Osteoblast (primary cell): ENCODE measurements at regions not wholly inside any gene's neighbourhood (a gene's known extent, or its start where the extent isn't known, plus 50 kb on each side); places are given as distances from the start of the nearest gene placed in this dataset.
"Not testable (repeated sequence)": the region's sequence is repeated elsewhere in the genome, so short reads cannot be mapped to it uniquely, and the experiment has no call there.

Source experiments
- DNase-seq: peaks from one replicate; pipeline ENCODE4 v3.0.0; 2011; ENCODE audit warnings: low spot score, mixed read lengths; ENCODE audit not compliant: insufficient read length; ENCODE audit errors: missing footprints
- H2AFZ ChIP-seq: 2 replicates; pipeline ENCODE4 v1.6.0; 2011; ENCODE audit warnings: mild to moderate bottlenecking, low read length
- H3K27ac ChIP-seq: 2 replicates; pipeline ENCODE4 v1.5.1; 2011; ENCODE audit warnings: mild to moderate bottlenecking, low read depth, low read length, moderate library complexity
- H3K27me3 ChIP-seq: 2 replicates; pipeline ENCODE4 v1.6.0; 2012; ENCODE audit warnings: mild to moderate bottlenecking, control low read depth, inconsistent platforms, low read length, moderate library complexity; ENCODE audit not compliant: insufficient read depth
- H3K36me3 ChIP-seq: 2 replicates; pipeline ENCODE4 v1.5.1; 2011; ENCODE audit warnings: mild to moderate bottlenecking, low read length, control low read depth, moderate library complexity; ENCODE audit not compliant: insufficient read depth
- H3K4me1 ChIP-seq: 2 replicates; pipeline ENCODE4 v1.5.1; 2011; ENCODE audit warnings: mild to moderate bottlenecking, low read length, control low read depth, moderate library complexity; ENCODE audit not compliant: insufficient read depth
- H3K4me2 ChIP-seq: 2 replicates; pipeline ENCODE4 v1.6.0; 2011; ENCODE audit warnings: mild to moderate bottlenecking, low read length; ENCODE audit not compliant: insufficient read depth
- H3K4me3 ChIP-seq: fragments of 200-600 bp; sonication (generic); 3 replicates; pipeline ENCODE4 v1.5.1; 2012; ENCODE audit warnings: mild to moderate bottlenecking, low read length, inconsistent platforms; ENCODE audit not compliant: insufficient read depth
- H3K79me2 ChIP-seq: 2 replicates; pipeline ENCODE4 v1.6.0; 2012; ENCODE audit warnings: mild to moderate bottlenecking, low read length, control low read depth, inconsistent platforms; ENCODE audit not compliant: insufficient read depth
- H3K9me3 ChIP-seq: 2 replicates; pipeline ENCODE4 v1.5.1; 2011; ENCODE audit warnings: low read depth, low read length, control low read depth
- H4K20me1 ChIP-seq: 2 replicates; pipeline ENCODE4 v1.6.0; 2012; ENCODE audit warnings: mild to moderate bottlenecking, low read length, control low read depth; ENCODE audit not compliant: insufficient read depth
- CTCF ChIP-seq: IDR thresholded peaks from 2 replicates; pipeline ENCODE4 v1.5.1; 2011; ENCODE audit warnings: mild to moderate bottlenecking, low read depth, low read length, moderate library complexity; ENCODE audit errors: extremely low read depth

- Histone ChIP-seq H3K4me1 (no peaks in the 10 kb centered on the region), H3K36me3 (no peaks in the 10 kb centered on the region), H3K27ac (no peak overlapping the region), H3K27me3 (no peaks in the 10 kb centered on the region), H2AFZ (no peak overlapping the region), H3K4me2 (no peak overlapping the region), H4K20me1 (no peaks in the 10 kb centered on the region), H3K4me3 (no peak overlapping the region), H3K79me2 (no peaks in the 10 kb centered on the region), H3K9me3 (no peaks in the 10 kb centered on the region)
- DNase-seq = no peak
- TF ChIP-seq CTCF = no peak
Measured at GRCh38 chr5:2087980-2088379, 205.3 kb upstream of the IRX4 start.

- no peak overlapping the region for H2AFZ ChIP-seq
- no peak for TF ChIP-seq CTCF
Measured at GRCh38 chr5:2075365-2075764, 192.6 kb upstream of the IRX4 start.

GRCh38 chr5:2071562-2071961 lies 188.8 kb upstream of the IRX4 start:
- no peaks in the 10 kb centered on the region for H3K79me2 ChIP-seq
- no peak overlapping the region for H3K4me2 ChIP-seq
- H4K20me1 ChIP-seq = no peaks in the 10 kb centered on the region
- DNase-seq = no peak
- no peaks in the 10 kb centered on the region for H3K36me3 ChIP-seq
- no peaks in the 10 kb centered on the region for H3K4me1 ChIP-seq
- no peaks in the 10 kb centered on the region for H3K27me3 ChIP-seq
- no peaks in the 10 kb centered on the region for H3K9me3 ChIP-seq
- H2AFZ ChIP-seq = no peak overlapping the region
- no peak overlapping the region for H3K27ac ChIP-seq
- no peak for TF ChIP-seq CTCF
- H3K4me3 ChIP-seq = no peak overlapping the region

More at GRCh38 chr5:2075365-2075764, 192.6 kb upstream of the IRX4 start:
- Histone ChIP-seq H4K20me1 (no peaks in the 10 kb centered on the region), H3K4me2 (no peak overlapping the region), H3K9me3 (no peaks in the 10 kb centered on the region), H3K27ac (no peak overlapping the region), H3K79me2 (no peaks in the 10 kb centered on the region), H3K27me3 (no peaks in the 10 kb centered on the region), H3K36me3 (no peaks in the 10 kb centered on the region), H3K4me3 (no peak overlapping the region), H3K4me1 (no peaks in the 10 kb centered on the region)
- no peak for DNase-seq

GRCh38 chr5:2070787-2071186 lies 188.1 kb upstream of the IRX4 start:
- not testable (repeated sequence) for H3K27me3 ChIP-seq, H3K36me3 ChIP-seq, H3K27ac ChIP-seq, H3K4me1 ChIP-seq, H3K4me3 ChIP-seq, H3K4me2 ChIP-seq, H4K20me1 ChIP-seq, H3K9me3 ChIP-seq, H2AFZ ChIP-seq, DNase-seq, H3K79me2 ChIP-seq
